NT2/D1 (cell line): ENCODE measurements at regions not wholly inside any gene's neighbourhood (a gene's known extent, or its start where the extent isn't known, plus 50 kb on each side); places are given as distances from the start of the nearest gene placed in this dataset.

Source experiments
- YY1 ChIP-seq: IDR thresholded peaks from 2 replicates; pipeline ENCODE4 v1.6.1; 2011; ENCODE audit not compliant: insufficient read length, insufficient read depth
- ZNF274 ChIP-seq: IDR thresholded peaks from 2 replicates; pipeline ENCODE4 v1.6.1; 2011; ENCODE audit warnings: mild to moderate bottlenecking, low read depth, low read length

- no peak for TF ChIP-seq YY1
- no peak for TF ChIP-seq ZNF274
Observed at GRCh38 chr9:26643826-26644225, 248.8 kb downstream of the CAAP1 start.
